ENCODE measurements at regions not wholly inside any gene's neighbourhood (a gene's known extent, or its start where the extent isn't known, plus 50 kb on each side); places are given as distances from the start of the nearest gene placed in this dataset.
A peak's percentile ranks its signal among the peaks of the same experiment; 100 is the strongest.

DNA sequence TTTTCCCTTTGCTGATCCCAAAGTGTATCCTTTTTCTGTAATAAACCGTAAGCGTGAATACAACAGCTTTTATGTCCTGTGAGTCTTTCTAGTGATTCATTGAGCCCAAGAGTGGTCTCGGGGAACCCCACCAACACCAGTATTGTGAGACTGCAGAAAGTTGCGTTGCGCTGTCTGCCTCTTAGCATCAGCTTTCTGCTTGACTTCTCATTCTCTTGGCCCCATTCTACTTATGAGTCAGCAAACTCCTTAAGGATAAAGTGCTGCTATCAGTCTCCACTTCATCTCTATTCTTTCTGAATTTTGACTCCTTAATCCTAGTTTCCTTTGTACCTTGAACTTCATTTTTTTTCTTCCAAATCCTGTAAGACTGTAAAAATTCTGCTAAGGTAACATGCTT is 184.3 kb upstream of the MBL2 start:
- no peak overlapping the region for H3K4me3 ChIP-seq (ENCODE audit: low read depth, low read length)
- no peak for TF ChIP-seq CTCF (IDR thresholded peaks at IDR 0.05; ENCODE audit: borderline replicate concordance, insufficient read depth, low read depth, low read length)

DNA sequence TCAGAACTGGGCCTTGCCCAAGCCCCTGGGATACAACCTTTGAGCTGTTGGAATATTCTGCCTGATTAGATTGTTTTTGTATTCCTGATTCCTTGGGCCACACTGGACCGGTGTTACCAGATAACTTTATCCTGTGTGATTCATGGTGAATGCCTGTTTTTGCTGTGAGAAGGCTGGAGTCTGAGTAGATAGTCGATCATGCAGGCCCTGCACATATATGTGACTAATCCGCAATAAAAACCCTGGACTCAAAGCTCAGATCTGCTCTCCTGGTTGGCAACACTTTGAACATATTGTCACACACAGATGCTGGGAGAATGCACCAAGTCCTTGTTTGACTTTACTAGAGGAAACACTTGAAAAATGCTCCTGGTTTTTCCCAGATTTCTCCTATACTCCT is 183.9 kb upstream of the MBL2 start:
- TF ChIP-seq CTCF (IDR thresholded peaks at IDR 0.05; ENCODE audit: borderline replicate concordance, insufficient read depth, low read depth, low read length) = no peak
- H3K4me3 ChIP-seq (ENCODE audit: low read depth, low read length) = no peak overlapping the region

- no peak for TF ChIP-seq CTCF (IDR thresholded peaks at IDR 0.05; ENCODE audit: borderline replicate concordance, insufficient read depth, low read depth, low read length)
- H3K4me3 ChIP-seq (ENCODE audit: low read depth, low read length) = no peak overlapping the region
These were observed 182.8 kb upstream of the MBL2 start for GRCh38 chr10:52955337-52955736.

DNA sequence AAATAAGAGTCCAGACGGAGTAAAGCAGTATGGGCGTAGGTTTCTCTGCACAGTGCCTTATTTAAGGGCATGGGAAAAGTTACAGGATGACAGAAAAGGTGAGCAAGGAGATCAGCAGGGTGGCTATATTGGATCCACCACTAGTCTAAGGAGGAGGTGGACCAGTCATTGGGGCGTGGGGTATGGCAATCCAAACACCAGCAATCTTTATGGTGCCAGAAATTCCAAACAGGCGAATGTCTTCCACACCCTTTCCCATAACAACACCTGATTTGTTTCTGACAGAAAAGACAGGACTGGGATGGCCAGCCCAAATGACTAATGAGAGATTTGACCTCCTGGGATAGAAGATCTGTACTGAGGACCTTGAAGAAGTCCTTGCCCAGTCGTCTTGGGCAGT is 181.8 kb upstream of the MBL2 start:
- H3K4me3 ChIP-seq (ENCODE audit: low read depth, low read length) = no peak overlapping the region
- TF ChIP-seq CTCF (IDR thresholded peaks at IDR 0.05; ENCODE audit: borderline replicate concordance, insufficient read depth, low read depth, low read length) = no peak

GRCh38 chr10:52952391-52953055 is 179.9 kb upstream of the MBL2 start:
- TF ChIP-seq CTCF (IDR thresholded peaks at IDR 0.05; ENCODE audit: borderline replicate concordance, insufficient read depth, low read depth, low read length) = no peak
- no peak overlapping the region for H3K4me3 ChIP-seq (ENCODE audit: low read depth, low read length)

- H3K4me3 ChIP-seq (ENCODE audit: low read depth, low read length) = no peak overlapping the region
- peak; percentile 65 for TF ChIP-seq CTCF (IDR thresholded peaks at IDR 0.05; ENCODE audit: borderline replicate concordance, insufficient read depth, low read depth, low read length)
These were observed 179.2 kb upstream of the MBL2 start for GRCh38 chr10:52951824-52952223.

GRCh38 chr10:52950578-52950977 is 178.0 kb upstream of the MBL2 start:
- H3K4me3 ChIP-seq (ENCODE audit: low read depth, low read length) = no peak overlapping the region
- TF ChIP-seq CTCF (IDR thresholded peaks at IDR 0.05; ENCODE audit: borderline replicate concordance, insufficient read depth, low read depth, low read length) = 0 out of 2 replicates have a peak, but pooled peaks have one; percentile 8
